ENCODE measurements at regions not wholly inside any gene's neighbourhood (a gene's known extent, or its start where the extent isn't known, plus 50 kb on each side); places are given as distances from the start of the nearest gene placed in this dataset.

- Histone ChIP-seq H3K9me3 (ENCODE audit: low read depth, low read length) (no peaks in the 10 kb centered on the region), H2AFZ (ENCODE audit: low read length) (no peak overlapping the region), H3K79me2 (ENCODE audit: insufficient read depth, low read length) (no peaks in the 10 kb centered on the region), H3K4me2 (ENCODE audit: insufficient read depth, low read length) (no peak overlapping the region), H4K20me1 (ENCODE audit: insufficient read depth, low read length) (no peaks in the 10 kb centered on the region), H3K27me3 (ENCODE audit: insufficient read depth, low read length) (peaks cover 6% of the 10 kb centered on the region), H3K27ac (ENCODE audit: low read depth, low read length) (no peak overlapping the region), H3K4me1 (ENCODE audit: insufficient read depth, low read length) (peaks cover 7% of the 10 kb centered on the region), H3K36me3 (ENCODE audit: insufficient read depth, low read length) (no peaks in the 10 kb centered on the region), H3K4me3 (ENCODE audit: insufficient read depth, low read length) (no peak overlapping the region)
- no peak for DNase-seq (ENCODE audit: insufficient read length, low spot score, missing footprints)
- no peak for TF ChIP-seq CTCF (IDR thresholded peaks at IDR 0.05; ENCODE audit: extremely low read depth, low read depth, low read length)
Measured at GRCh38 chr4:55752810-55753209, 66.8 kb upstream of the EXOC1L start.

GRCh38 chr4:55753856-55754255 is 65.7 kb upstream of the EXOC1L start:
- Histone ChIP-seq H3K9me3 (ENCODE audit: low read depth, low read length) (no peaks in the 10 kb centered on the region), H4K20me1 (ENCODE audit: insufficient read depth, low read length) (no peaks in the 10 kb centered on the region), H3K27me3 (ENCODE audit: insufficient read depth, low read length) (peaks cover 2% of the 10 kb centered on the region), H2AFZ (ENCODE audit: low read length) (no peak overlapping the region), H3K79me2 (ENCODE audit: insufficient read depth, low read length) (no peaks in the 10 kb centered on the region), H3K4me2 (ENCODE audit: insufficient read depth, low read length) (no peak overlapping the region), H3K36me3 (ENCODE audit: insufficient read depth, low read length) (no peaks in the 10 kb centered on the region), H3K4me3 (ENCODE audit: insufficient read depth, low read length) (no peak overlapping the region), H3K27ac (ENCODE audit: low read depth, low read length) (no peak overlapping the region), H3K4me1 (ENCODE audit: insufficient read depth, low read length) (peaks cover 12% of the 10 kb centered on the region)
- TF ChIP-seq CTCF (IDR thresholded peaks at IDR 0.05; ENCODE audit: extremely low read depth, low read depth, low read length) = no peak
- no peak for DNase-seq (ENCODE audit: insufficient read length, low spot score, missing footprints)

GRCh38 chr4:55754754-55755350 is 64.7 kb upstream of the EXOC1L start:
- peak; percentile 36 for DNase-seq (ENCODE audit: insufficient read length, low spot score, missing footprints)
- peaks cover 12% of the 10 kb centered on the region for H3K4me1 ChIP-seq (ENCODE audit: insufficient read depth, low read length)
- no peaks in the 10 kb centered on the region for H3K79me2 ChIP-seq (ENCODE audit: insufficient read depth, low read length)
- H3K4me2 ChIP-seq (ENCODE audit: insufficient read depth, low read length) = no peak overlapping the region
- no peak for TF ChIP-seq CTCF (IDR thresholded peaks at IDR 0.05; ENCODE audit: extremely low read depth, low read depth, low read length)
- no peaks in the 10 kb centered on the region for H3K9me3 ChIP-seq (ENCODE audit: low read depth, low read length)
- no peak overlapping the region for H3K27ac ChIP-seq (ENCODE audit: low read depth, low read length)
- H3K27me3 ChIP-seq (ENCODE audit: insufficient read depth, low read length) = peaks cover 2% of the 10 kb centered on the region
- no peaks in the 10 kb centered on the region for H4K20me1 ChIP-seq (ENCODE audit: insufficient read depth, low read length)
- H2AFZ ChIP-seq (ENCODE audit: low read length) = no peak overlapping the region
- no peaks in the 10 kb centered on the region for H3K36me3 ChIP-seq (ENCODE audit: insufficient read depth, low read length)
- no peak overlapping the region for H3K4me3 ChIP-seq (ENCODE audit: insufficient read depth, low read length)

GRCh38 chr4:55756208-55756607 is 63.4 kb upstream of the EXOC1L start:
- no peak overlapping the region for H3K27ac ChIP-seq (ENCODE audit: low read depth, low read length)
- H3K4me2 ChIP-seq (ENCODE audit: insufficient read depth, low read length) = no peak overlapping the region
- no peaks in the 10 kb centered on the region for H3K9me3 ChIP-seq (ENCODE audit: low read depth, low read length)
- no peaks in the 10 kb centered on the region for H4K20me1 ChIP-seq (ENCODE audit: insufficient read depth, low read length)
- H3K79me2 ChIP-seq (ENCODE audit: insufficient read depth, low read length) = no peaks in the 10 kb centered on the region
- no peak overlapping the region for H2AFZ ChIP-seq (ENCODE audit: low read length)
- H3K4me3 ChIP-seq (ENCODE audit: insufficient read depth, low read length) = no peak overlapping the region
- peaks cover 2% of the 10 kb centered on the region for H3K27me3 ChIP-seq (ENCODE audit: insufficient read depth, low read length)
- DNase-seq (ENCODE audit: insufficient read length, low spot score, missing footprints) = no peak
- TF ChIP-seq CTCF (IDR thresholded peaks at IDR 0.05; ENCODE audit: extremely low read depth, low read depth, low read length) = no peak
- H3K4me1 ChIP-seq (ENCODE audit: insufficient read depth, low read length) = peaks cover 12% of the 10 kb centered on the region
- no peaks in the 10 kb centered on the region for H3K36me3 ChIP-seq (ENCODE audit: insufficient read depth, low read length)

Data from osteoblast (primary cell).